HepG2 (cell line): ENCODE measurements at regions not wholly inside any gene's neighbourhood (a gene's known extent, or its start where the extent isn't known, plus 50 kb on each side); places are given as distances from the start of the nearest gene placed in this dataset.

Source experiments
- ATAC-seq: fragments of 200-7000 bp; cut with Tn5 transposase; 3 replicates; pipeline ENCODE4 v1.9.1; 2020; ENCODE audit warnings: mild to moderate bottlenecking, moderate library complexity
- BruUV-seq: library from RNA; stranded (reverse); fragments of 400-500 nt; replicated peaks from 2 replicates; lab custom pipeline; 2021; lab: Mats Ljungman, UMichigan
- CTCF ChIA-PET: fragments of 300-600 bp; formaldehyde crosslinking; extraction: SDS; loops from one replicate; lab custom pipeline; 2021; ENCODE audit warnings: low total read pairs, inconsistent platforms, low intra/inter-chr PET ratio; lab: Yijun Ruan, JAX
- POLR2A ChIA-PET: fragments of 350-600 bp; sonication (Branson Sonifier 250); formaldehyde crosslinking; loops from one replicate; lab custom pipeline; 2020; ENCODE audit warnings: antibody characterized with exemption, inconsistent platforms; lab: Yijun Ruan, JAX
- DNase-seq: peaks from one replicate; pipeline ENCODE4 v3.0.0-alpha.2; 2015; ENCODE audit warnings: low spot score
- FAIRE-seq: peaks from 3 replicates; lab custom pipeline; 2011; peaks lifted over from hg19 to GRCh38; lab: Jason Lieb, UNC
- H2AFZ ChIP-seq: one replicate; pipeline ENCODE4 v1.6.1; 2011; ENCODE audit warnings: low read length, inconsistent platforms
- H3K27ac ChIP-seq: fragments of 300-600 bp; 3 replicates; pipeline ENCODE4 v1.8.0; 2011; ENCODE audit warnings: mixed run types, mild to moderate bottlenecking, mixed read lengths, low read length, inconsistent platforms; ENCODE audit not compliant: insufficient read depth; ENCODE audit errors: extremely low read length
- H3K27me3 ChIP-seq, 2 experiments: fragments of 200-600 bp in 1 of 2; 2 replicates in 1 of 2; 3 replicates in 1 of 2; pipeline versions ENCODE4 v1.6.0 to v1.8.0; 2011; ENCODE audit warnings: low read length in 2 of 2, mild to moderate bottlenecking in 2 of 2, moderate library complexity in 2 of 2, inconsistent platforms in 1 of 2; ENCODE audit not compliant: insufficient read depth in 2 of 2, control insufficient read depth in 1 of 2
- H3K36me3 ChIP-seq, 2 experiments: fragments of 200-600 bp in 1 of 2; replicated peaks in 1 of 2; 2 replicates in 1 of 2; 3 replicates in 1 of 2; pipeline versions ENCODE4 v1.5.1 to v1.8.0; 2011; ENCODE audit warnings: low read length in 2 of 2, inconsistent platforms in 1 of 2; ENCODE audit not compliant: insufficient read depth in 2 of 2, control insufficient read depth in 1 of 2
- H3K4me1 ChIP-seq: 2 replicates; pipeline ENCODE4 v1.5.1; 2012; ENCODE audit warnings: low read length, inconsistent platforms; ENCODE audit not compliant: insufficient read depth
- H3K4me2 ChIP-seq: 2 replicates; pipeline ENCODE4 v1.6.0; 2011; ENCODE audit warnings: low read depth, low read length, inconsistent platforms
- H3K4me3 ChIP-seq, 3 experiments: fragments of 200-600 bp in 1 of 3; sonication (generic), shearing (Covaris generic) in 1 of 3; replicated peaks in 1 of 3; 2 replicates each; pipeline ENCODE4 v1.5.1; 2011 to 2016; ENCODE audit warnings: low read length in 3 of 3, inconsistent platforms in 2 of 3, low read depth in 2 of 3, mild to moderate bottlenecking in 2 of 3, control low read depth in 1 of 3, mixed read lengths in 1 of 3; ENCODE audit not compliant: insufficient read depth in 1 of 3
- H3K79me2 ChIP-seq: one replicate; pipeline ENCODE4 v1.6.1; 2011; ENCODE audit warnings: low read length, inconsistent platforms; ENCODE audit not compliant: insufficient read depth
- H3K9ac ChIP-seq: 2 replicates; pipeline ENCODE4 v1.6.0; 2011; ENCODE audit warnings: mild to moderate bottlenecking, low read depth, low read length, inconsistent platforms; ENCODE audit not compliant: insufficient read depth
- H3K9me3 ChIP-seq: 2 replicates; pipeline ENCODE4 v1.5.1; 2012; ENCODE audit warnings: mild to moderate bottlenecking, low read length
- H4K20me1 ChIP-seq: 2 replicates; pipeline ENCODE4 v1.6.0; 2011; ENCODE audit warnings: inconsistent platforms, mild to moderate bottlenecking, low read length, moderate library complexity; ENCODE audit not compliant: insufficient read depth
- HOXD1 ChIP-seq: sonication (generic); formaldehyde crosslinking; IDR thresholded peaks from 2 replicates; pipeline ENCODE4 v1.5.0; 2020; ENCODE audit warnings: missing genetic modification reagents
- KLF11 ChIP-seq: IDR thresholded peaks from 2 replicates; pipeline ENCODE4 v1.6.1; 2016; ENCODE audit warnings: missing compliant biosample characterization
- KLF16 ChIP-seq, 2 experiments: sonication (generic) in 1 of 2; formaldehyde crosslinking in 1 of 2; IDR thresholded peaks; 2 replicates each; pipeline versions ENCODE4 v1.6.1 to v1.8.0; 2016 to 2023; ENCODE audit warnings: missing genetic modification reagents in 2 of 2, missing compliant biosample characterization in 1 of 2
- MYNN ChIP-seq: sonication (generic); formaldehyde crosslinking; IDR thresholded peaks from 2 replicates; pipeline ENCODE4 v1.4.0; 2020; ENCODE audit warnings: mild to moderate bottlenecking, low read depth, missing genetic modification reagents
- RXRA ChIP-seq: sonication (generic); formaldehyde crosslinking; IDR thresholded peaks from 2 replicates; pipeline ENCODE4 v1.5.1; 2020; ENCODE audit warnings: missing genetic modification reagents
- SETDB1 ChIP-seq: sonication (generic); formaldehyde crosslinking; IDR thresholded peaks from 2 replicates; pipeline ENCODE4 v1.5.1; 2020; ENCODE audit warnings: missing genetic modification reagents, mild to moderate bottlenecking, borderline replicate concordance
- XRCC5 ChIP-seq: fragments of 200-400 bp; formaldehyde crosslinking; optimal IDR thresholded peaks from 2 replicates; pipeline ENCODE3; 2017; ENCODE audit warnings: mild to moderate bottlenecking, low read length
- ZNF10 ChIP-seq: sonication (generic); formaldehyde crosslinking; IDR thresholded peaks from 2 replicates; pipeline ENCODE4 v1.4.0; 2020; ENCODE audit warnings: mild to moderate bottlenecking, low read depth, missing genetic modification reagents, borderline replicate concordance
- ZNF567 ChIP-seq: sonication (generic); formaldehyde crosslinking; IDR thresholded peaks from 2 replicates; pipeline ENCODE4 v1.8.1; 2023; ENCODE audit warnings: mild to moderate bottlenecking, missing genetic modification reagents, borderline replicate concordance
- WGBS: methylation state at CpG from one replicate; pipeline ENCODE4 v1.1.6; 2017; ENCODE audit warnings: low lambda C conversion rate; 5-methylcytosine and 5-hydroxymethylcytosine counted together
- in situ Hi-C: cut with HindIII; loops from 2 replicates; pipeline ENCODE4 v1.10.0; 2017; ENCODE audit warnings: low pct_unique_long_range_greater_than_20kb; ENCODE audit not compliant: extremely low pct_ligation_motif_present
- intact Hi-C: fragments of 100-400 bp; cut with micrococcal nuclease; formaldehyde crosslinking; loops from one replicate; pipeline ENCODE4 v1.10.0; 2022; ENCODE audit not compliant: unreplicated experiment
- TF ChIP-seq, protein P1 (sequence below): sonication (generic); formaldehyde crosslinking; IDR thresholded peaks from 2 replicates; pipeline ENCODE4 v1.8.0; 2022; ENCODE audit warnings: mild to moderate bottlenecking, missing genetic modification reagents, borderline replicate concordance
- TF ChIP-seq, protein P2 (sequence below): IDR thresholded peaks from 2 replicates; pipeline ENCODE4 v1.6.1; 2016; ENCODE audit warnings: missing genetic modification reagents, missing compliant biosample characterization
- TF ChIP-seq, protein P3 (sequence below): sonication (generic); formaldehyde crosslinking; IDR thresholded peaks from 2 replicates; pipeline ENCODE4 v1.5.0; 2020; ENCODE audit warnings: mild to moderate bottlenecking, missing genetic modification reagents

DNA sequence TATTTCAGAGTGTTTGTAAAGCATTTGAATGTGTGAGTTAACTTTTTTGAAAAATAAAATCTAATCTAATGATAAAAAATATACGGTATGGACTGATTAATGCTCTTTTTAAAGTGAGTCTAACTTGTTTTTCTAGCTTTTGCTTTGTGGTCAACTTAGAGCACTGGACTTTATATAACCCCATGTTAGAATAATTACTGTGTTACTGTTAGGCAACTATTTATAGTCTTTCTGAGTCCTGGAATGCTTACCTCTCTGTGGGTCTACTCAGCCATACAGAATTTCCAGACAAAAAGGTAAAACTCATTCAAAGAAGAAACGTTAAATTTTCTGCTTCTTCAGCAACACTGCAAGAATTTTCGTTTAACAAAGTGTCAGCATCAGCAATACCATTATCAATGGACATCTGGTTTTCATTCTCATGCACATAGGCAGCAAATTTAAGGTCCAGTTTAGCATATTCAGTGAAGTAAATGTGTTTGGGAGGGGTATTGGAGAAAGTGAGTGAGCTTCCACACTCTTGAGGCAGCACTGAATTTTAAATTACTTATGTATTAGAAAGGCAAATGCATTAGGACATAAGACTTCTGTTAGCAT lies 664.7 kb upstream of the NEGR1 start:
- CTCF ChIA-PET: no interaction called here
- intact Hi-C loops: no loop called here
- WGBS: under 1% methylated on average over 3 of the region's 3 CpGs
- TF ChIP-seq, protein P1, sequence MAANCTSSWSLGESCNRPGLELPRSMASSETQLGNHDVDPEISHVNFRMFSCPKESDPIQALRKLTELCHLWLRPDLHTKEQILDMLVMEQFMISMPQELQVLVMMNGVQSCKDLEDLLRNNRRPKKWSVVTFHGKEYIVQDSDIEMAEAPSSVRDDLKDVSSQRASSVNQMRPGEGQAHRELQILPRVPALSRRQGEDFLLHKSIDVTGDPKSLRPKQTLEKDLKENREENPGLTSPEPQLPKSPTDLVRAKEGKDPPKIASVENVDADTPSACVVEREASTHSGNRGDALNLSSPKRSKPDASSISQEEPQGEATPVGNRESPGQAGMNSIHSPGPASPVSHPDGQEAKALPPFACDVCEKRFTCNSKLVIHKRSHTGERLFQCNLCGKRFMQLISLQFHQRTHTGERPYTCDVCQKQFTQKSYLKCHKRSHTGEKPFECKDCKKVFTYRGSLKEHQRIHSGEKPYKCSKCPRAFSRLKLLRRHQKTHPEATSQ (CRISPR knock-in tag): no peak
- TF ChIP-seq MYNN (CRISPR knock-in tag) (no peak), KLF16 (CRISPR knock-in tag; IDR thresholded peaks at IDR 0.05) (no peak), RXRA (no peak), ZNF10 (CRISPR knock-in tag) (no peak), KLF11 (no peak), XRCC5 (no peak), SETDB1 (CRISPR knock-in tag) (no peak), HOXD1 (CRISPR knock-in tag) (no peak), ZNF567 (CRISPR knock-in tag) (no peak)
- TF ChIP-seq, protein P2, sequence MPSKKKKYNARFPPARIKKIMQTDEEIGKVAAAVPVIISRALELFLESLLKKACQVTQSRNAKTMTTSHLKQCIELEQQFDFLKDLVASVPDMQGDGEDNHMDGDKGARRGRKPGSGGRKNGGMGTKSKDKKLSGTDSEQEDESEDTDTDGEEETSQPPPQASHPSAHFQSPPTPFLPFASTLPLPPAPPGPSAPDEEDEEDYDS (CRISPR knock-in tag): no peak
- TF ChIP-seq, protein P3, sequence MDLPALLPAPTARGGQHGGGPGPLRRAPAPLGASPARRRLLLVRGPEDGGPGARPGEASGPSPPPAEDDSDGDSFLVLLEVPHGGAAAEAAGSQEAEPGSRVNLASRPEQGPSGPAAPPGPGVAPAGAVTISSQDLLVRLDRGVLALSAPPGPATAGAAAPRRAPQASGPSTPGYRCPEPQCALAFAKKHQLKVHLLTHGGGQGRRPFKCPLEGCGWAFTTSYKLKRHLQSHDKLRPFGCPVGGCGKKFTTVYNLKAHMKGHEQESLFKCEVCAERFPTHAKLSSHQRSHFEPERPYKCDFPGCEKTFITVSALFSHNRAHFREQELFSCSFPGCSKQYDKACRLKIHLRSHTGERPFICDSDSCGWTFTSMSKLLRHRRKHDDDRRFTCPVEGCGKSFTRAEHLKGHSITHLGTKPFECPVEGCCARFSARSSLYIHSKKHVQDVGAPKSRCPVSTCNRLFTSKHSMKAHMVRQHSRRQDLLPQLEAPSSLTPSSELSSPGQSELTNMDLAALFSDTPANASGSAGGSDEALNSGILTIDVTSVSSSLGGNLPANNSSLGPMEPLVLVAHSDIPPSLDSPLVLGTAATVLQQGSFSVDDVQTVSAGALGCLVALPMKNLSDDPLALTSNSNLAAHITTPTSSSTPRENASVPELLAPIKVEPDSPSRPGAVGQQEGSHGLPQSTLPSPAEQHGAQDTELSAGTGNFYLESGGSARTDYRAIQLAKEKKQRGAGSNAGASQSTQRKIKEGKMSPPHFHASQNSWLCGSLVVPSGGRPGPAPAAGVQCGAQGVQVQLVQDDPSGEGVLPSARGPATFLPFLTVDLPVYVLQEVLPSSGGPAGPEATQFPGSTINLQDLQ (CRISPR knock-in tag): no peak

More for the DNA sequence above, 664.7 kb upstream of the NEGR1 start:
- Histone ChIP-seq H3K9me3 (peaks cover 67% of the 10 kb centered on the region), H3K36me3 (no peaks in the 10 kb centered on the region), H3K4me2 (no peak overlapping the region), H3K4me3 (no peak overlapping the region), H3K9ac (no peak overlapping the region), H3K79me2 (no peaks in the 10 kb centered on the region), H2AFZ (no peak overlapping the region), H4K20me1 (no peaks in the 10 kb centered on the region), H3K27ac (no peak overlapping the region), H3K27me3 (no peaks in the 10 kb centered on the region), H3K4me1 (no peaks in the 10 kb centered on the region)
- POLR2A ChIA-PET: no interaction called here
- BruUV-seq: no TSS peak
- DNase-seq: no peak
- in situ Hi-C loops: no loop called here
- ATAC-seq: no peak
- no peak for FAIRE-seq
